C4-2B (cell line): ENCODE measurements at regions not wholly inside any gene's neighbourhood (a gene's known extent, or its start where the extent isn't known, plus 50 kb on each side); places are given as distances from the start of the nearest gene placed in this dataset.

Experiments used
- H3K27ac ChIP-seq: fragments of 450-650 bp; 2 replicates; pipeline ENCODE4 v1.5.1; 2017
- CTCF ChIP-seq: fragments of 450-650 bp; conservative IDR thresholded peaks from 2 replicates; pipeline ENCODE4 v1.5.1; 2017; ENCODE audit warnings: mild to moderate bottlenecking
- ZFX ChIP-seq: fragments of 450-650 bp; IDR thresholded peaks from 2 replicates; pipeline ENCODE4 v1.6.1; 2017

- H3K27ac ChIP-seq: no peak overlapping the region
- TF ChIP-seq CTCF (no peak), ZFX (no peak)
Measured at GRCh38 chr20:40776466-40777457, 87.7 kb upstream of the MAFB start.

GRCh38 chr20:40777653-40778052 lies 88.6 kb upstream of the MAFB start:
- TF ChIP-seq CTCF: no peak
- TF ChIP-seq ZFX: no peak
- no peak overlapping the region for H3K27ac ChIP-seq

- no peak overlapping the region for H3K27ac ChIP-seq
- TF ChIP-seq ZFX (no peak), CTCF (no peak)
Measured at GRCh38 chr20:40778894-40779496, 90.0 kb upstream of the MAFB start.

GRCh38 chr20:40781327-40782042 lies 92.4 kb upstream of the MAFB start:
- TF ChIP-seq CTCF (no peak), ZFX (no peak)
- H3K27ac ChIP-seq: no peak overlapping the region

GRCh38 chr20:40782043-40782368 lies 93.0 kb upstream of the MAFB start:
- no peak overlapping the region for H3K27ac ChIP-seq
- no peak for TF ChIP-seq CTCF
- TF ChIP-seq ZFX: no peak

GRCh38 chr20:40785346-40785745 lies 96.3 kb upstream of the MAFB start:
- TF ChIP-seq ZFX (no peak), CTCF (no peak)
- H3K27ac ChIP-seq: no peak overlapping the region

GRCh38 chr20:40786336-40786735 lies 97.3 kb upstream of the MAFB start:
- TF ChIP-seq CTCF: no peak
- no peak for TF ChIP-seq ZFX

More at GRCh38 chr20:40786336-40786735, 97.3 kb upstream of the MAFB start:
- H3K27ac ChIP-seq: no peak overlapping the region
